GM23248 (cell line): ENCODE measurements at regions not wholly inside any gene's neighbourhood (a gene's known extent, or its start where the extent isn't known, plus 50 kb on each side); places are given as distances from the start of the nearest gene placed in this dataset.

Source experiments
- EZH2 ChIP-seq: fragments of 200-600 bp; sonication (generic); IDR thresholded peaks from 2 replicates; pipeline ENCODE4 v1.6.1; 2018; ENCODE audit warnings: antibody characterized with exemption, mild to moderate bottlenecking; ENCODE audit not compliant: insufficient read depth, poor library complexity, severe bottlenecking
- EZH2phosphoT487 ChIP-seq: fragments of 200-600 bp; sonication (generic); IDR thresholded peaks from 2 replicates; pipeline ENCODE4 v1.6.1; 2018; ENCODE audit warnings: antibody characterized with exemption, moderate library complexity, mild to moderate bottlenecking, low read depth; ENCODE audit not compliant: insufficient read depth

GRCh38 chr20:56781108-56781739, 152.1 kb downstream of the TFAP2C start:
- TF ChIP-seq EZH2phosphoT487 (no peak), EZH2 (no peak)
